Transverse colon (tissue), 4 donors: ENCODE measurements at regions not wholly inside any gene's neighbourhood (a gene's known extent, or its start where the extent isn't known, plus 50 kb on each side); places are given as distances from the start of the nearest gene placed in this dataset.

Experiments
- POLR2A ChIP-seq: fragments of 450-650 bp; IDR thresholded peaks from one replicate; pipeline ENCODE4 v1.6.1; 2016; ENCODE audit warnings: antibody characterized with exemption, mild to moderate bottlenecking, moderate library complexity
- POLR2AphosphoS5 ChIP-seq, 3 donors: sonication (generic); formaldehyde crosslinking; IDR thresholded peaks; one replicate each; pipeline ENCODE4 v1.6.1; 2016; ENCODE audit warnings: antibody characterized with exemption in 3 of 3
- TF ChIP-seq, protein P1 (sequence below), 5 experiments: fragments of 200-600 bp in 3 of 5; fragments of 450-650 bp in 2 of 5; sonication (generic) in 3 of 5; IDR thresholded peaks; 1 replicate in 2 of 5; 2 replicates in 3 of 5; pipeline ENCODE4 v1.5.1; 2016 to 2017; ENCODE audit warnings: antibody characterized with exemption in 5 of 5, inconsistent platforms in 3 of 5, mild to moderate bottlenecking in 2 of 5, moderate library complexity in 1 of 5

GRCh38 chr6:158905277-158905676 is 86.1 kb upstream of the EZR start:
- TF ChIP-seq POLR2AphosphoS5 (IDR thresholded peaks at IDR 0.05) (no peak), POLR2A (no peak)
- TF ChIP-seq, protein P1, sequence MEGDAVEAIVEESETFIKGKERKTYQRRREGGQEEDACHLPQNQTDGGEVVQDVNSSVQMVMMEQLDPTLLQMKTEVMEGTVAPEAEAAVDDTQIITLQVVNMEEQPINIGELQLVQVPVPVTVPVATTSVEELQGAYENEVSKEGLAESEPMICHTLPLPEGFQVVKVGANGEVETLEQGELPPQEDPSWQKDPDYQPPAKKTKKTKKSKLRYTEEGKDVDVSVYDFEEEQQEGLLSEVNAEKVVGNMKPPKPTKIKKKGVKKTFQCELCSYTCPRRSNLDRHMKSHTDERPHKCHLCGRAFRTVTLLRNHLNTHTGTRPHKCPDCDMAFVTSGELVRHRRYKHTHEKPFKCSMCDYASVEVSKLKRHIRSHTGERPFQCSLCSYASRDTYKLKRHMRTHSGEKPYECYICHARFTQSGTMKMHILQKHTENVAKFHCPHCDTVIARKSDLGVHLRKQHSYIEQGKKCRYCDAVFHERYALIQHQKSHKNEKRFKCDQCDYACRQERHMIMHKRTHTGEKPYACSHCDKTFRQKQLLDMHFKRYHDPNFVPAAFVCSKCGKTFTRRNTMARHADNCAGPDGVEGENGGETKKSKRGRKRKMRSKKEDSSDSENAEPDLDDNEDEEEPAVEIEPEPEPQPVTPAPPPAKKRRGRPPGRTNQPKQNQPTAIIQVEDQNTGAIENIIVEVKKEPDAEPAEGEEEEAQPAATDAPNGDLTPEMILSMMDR (IDR thresholded peaks at IDR 0.05): no peak
